GM23338 (cell line): ENCODE measurements at regions not wholly inside any gene's neighbourhood (a gene's known extent, or its start where the extent isn't known, plus 50 kb on each side); places are given as distances from the start of the nearest gene placed in this dataset.

Experiments used
- ATAC-seq: fragments of 200-7000 bp; cut with Tn5 transposase; 3 replicates; pipeline ENCODE4 v1.9.1; 2020
- DNase-seq: peaks from one replicate; pipeline ENCODE4 v3.0.0-alpha.2; 2015; ENCODE audit warnings: low spot score
- H2AFZ ChIP-seq: fragments of 200-600 bp; sonication (generic); 2 replicates; pipeline ENCODE4 v1.8.0; 2016; ENCODE audit warnings: antibody characterized with exemption, mild to moderate bottlenecking, moderate library complexity
- H3F3A ChIP-seq: fragments of 200-600 bp; sonication (generic); replicated peaks from 2 replicates; pipeline ENCODE4 v1.8.0; 2017; ENCODE audit warnings: antibody characterized with exemption, mixed run types, low read depth
- H3K27ac ChIP-seq: fragments of 200-600 bp; sonication (generic); 2 replicates; pipeline ENCODE4 v1.6.1; 2016; ENCODE audit warnings: low read depth
- H3K27me3 ChIP-seq: fragments of 200-600 bp; sonication (generic); 2 replicates; pipeline ENCODE4 v1.8.0; 2016; ENCODE audit warnings: mild to moderate bottlenecking, mixed run types, moderate library complexity; ENCODE audit not compliant: insufficient read depth
- H3K36me3 ChIP-seq: fragments of 200-600 bp; sonication (generic); 2 replicates; pipeline ENCODE4 v1.8.0; 2016; ENCODE audit warnings: mild to moderate bottlenecking; ENCODE audit not compliant: insufficient read depth
- H3K4me1 ChIP-seq: fragments of 200-600 bp; sonication (generic); 2 replicates; pipeline ENCODE4 v1.8.0; 2016; ENCODE audit warnings: mild to moderate bottlenecking, moderate library complexity; ENCODE audit not compliant: insufficient read depth
- H3K4me2 ChIP-seq: fragments of 200-600 bp; sonication (generic); 2 replicates; pipeline ENCODE4 v1.7.1; 2017; ENCODE audit warnings: mixed run types
- H3K4me3 ChIP-seq: fragments of 200-600 bp; sonication (generic); 2 replicates; pipeline ENCODE4 v1.6.1; 2016; ENCODE audit warnings: mixed run types
- H3K79me2 ChIP-seq: fragments of 200-600 bp; sonication (generic); replicated peaks from 2 replicates; pipeline ENCODE4 v1.8.0; 2017; ENCODE audit warnings: mild to moderate bottlenecking; ENCODE audit not compliant: insufficient read depth
- H3K9me2 ChIP-seq: fragments of 200-600 bp; sonication (generic); 2 replicates; pipeline ENCODE4 v1.8.0; 2017; ENCODE audit not compliant: insufficient read depth
- H4K20me1 ChIP-seq: fragments of 200-600 bp; sonication (generic); replicated peaks from 2 replicates; pipeline ENCODE4 v1.8.0; 2017; ENCODE audit warnings: mild to moderate bottlenecking; ENCODE audit not compliant: insufficient read depth
- H3K27ac Mint-ChIP-seq: 2 replicates; pipeline ENCODE4 v1.8.0; 2020; ENCODE audit warnings: inconsistent platforms, mild to moderate bottlenecking, moderate library complexity, mixed read lengths
- H3K27me3 Mint-ChIP-seq: 3 replicates; pipeline ENCODE4 v1.8.0; 2022; ENCODE audit warnings: low read depth, mild to moderate bottlenecking, moderate library complexity, mixed read lengths, inconsistent platforms; ENCODE audit not compliant: insufficient read depth, poor library complexity
- H3K36me3 Mint-ChIP-seq: 3 replicates; pipeline ENCODE4 v1.8.0; 2021; ENCODE audit warnings: low read depth, mild to moderate bottlenecking, inconsistent platforms, moderate library complexity, mixed read lengths
- H3K4me1 Mint-ChIP-seq: 3 replicates; pipeline ENCODE4 v1.8.0; 2020; ENCODE audit warnings: mild to moderate bottlenecking, inconsistent platforms, mixed read lengths
- H3K4me3 Mint-ChIP-seq: 3 replicates; pipeline ENCODE4 v1.8.0; 2021; ENCODE audit warnings: moderate library complexity, mild to moderate bottlenecking, inconsistent platforms, mixed read lengths
- H3K9me3 Mint-ChIP-seq: 3 replicates; pipeline ENCODE4 v1.8.0; 2020; ENCODE audit warnings: moderate library complexity, mild to moderate bottlenecking, inconsistent platforms, mixed read lengths
- CREB1 ChIP-seq: fragments of 250-450 bp; sonication (Bioruptor Pico); IDR thresholded peaks from 2 replicates; pipeline ENCODE4 v1.5.0; 2020; ENCODE audit warnings: low read depth, mild to moderate bottlenecking, moderate library complexity
- EZH2 ChIP-seq: fragments of 200-600 bp; sonication (generic); IDR thresholded peaks from one replicate; pipeline ENCODE4 v1.8.0; 2017; ENCODE audit warnings: antibody characterized with exemption, mild to moderate bottlenecking, low read depth; ENCODE audit not compliant: unreplicated experiment
- EZH2phosphoT487 ChIP-seq: fragments of 200-600 bp; sonication (generic); IDR thresholded peaks from one replicate; pipeline ENCODE4 v1.8.1; 2018; ENCODE audit warnings: antibody characterized with exemption; ENCODE audit not compliant: unreplicated experiment
- JUNB ChIP-seq: IDR thresholded peaks from one replicate; pipeline ENCODE4 v1.6.1; 2016; ENCODE audit warnings: antibody characterized with exemption; ENCODE audit not compliant: unreplicated experiment
- POLR2AphosphoS5 ChIP-seq: IDR thresholded peaks from 2 replicates; pipeline ENCODE4 v1.6.1; 2016; ENCODE audit warnings: antibody characterized with exemption, low read depth
- ZNF114 ChIP-seq: fragments of 250-450 bp; sonication (Bioruptor Pico); IDR thresholded peaks from 2 replicates; pipeline ENCODE4 v1.5.0; 2020; ENCODE audit warnings: mild to moderate bottlenecking, moderate library complexity
- ZNF331 ChIP-seq: fragments of 250-450 bp; sonication (Bioruptor Pico); IDR thresholded peaks from 2 replicates; pipeline ENCODE4 v1.5.0; 2020; ENCODE audit warnings: low read depth, mild to moderate bottlenecking, moderate library complexity
- TF ChIP-seq, protein P1 (sequence below): fragments of 250-450 bp; sonication (Bioruptor Pico); IDR thresholded peaks from 2 replicates; pipeline ENCODE4 v1.5.0; 2020; ENCODE audit warnings: mild to moderate bottlenecking, moderate library complexity
- TF ChIP-seq, protein P2 (sequence below): IDR thresholded peaks from 2 replicates; pipeline ENCODE4 v1.6.1; 2016; ENCODE audit warnings: antibody characterized with exemption

DNA sequence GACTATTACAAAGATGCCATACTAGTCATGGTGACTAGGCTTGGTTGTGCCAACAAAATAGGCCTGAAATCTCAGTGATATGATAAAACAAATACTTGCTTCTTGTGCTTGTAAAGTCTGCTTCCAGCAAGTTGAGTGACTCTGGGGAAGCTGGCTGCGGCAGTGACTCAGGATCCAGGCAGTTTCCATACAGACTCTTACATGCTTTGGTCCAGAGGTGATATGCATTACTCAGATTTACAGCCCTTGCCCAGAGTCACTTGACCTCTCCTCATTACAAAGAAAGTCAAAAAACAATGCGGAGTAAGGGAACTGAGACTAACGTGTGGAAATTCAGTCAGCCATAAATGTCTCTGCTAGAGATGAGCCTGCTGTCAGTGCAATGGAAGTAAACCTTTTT is 387.5 kb downstream of the KCNA4 start (continued):
- TF ChIP-seq JUNB = no peak
- no peak for TF ChIP-seq CREB1 (CRISPR knock-in tag)
- TF ChIP-seq EZH2phosphoT487 = no peak
- TF ChIP-seq ZNF114 = no peak
- no peak for TF ChIP-seq POLR2AphosphoS5
- TF ChIP-seq EZH2 = no peak
- TF ChIP-seq, protein P1, sequence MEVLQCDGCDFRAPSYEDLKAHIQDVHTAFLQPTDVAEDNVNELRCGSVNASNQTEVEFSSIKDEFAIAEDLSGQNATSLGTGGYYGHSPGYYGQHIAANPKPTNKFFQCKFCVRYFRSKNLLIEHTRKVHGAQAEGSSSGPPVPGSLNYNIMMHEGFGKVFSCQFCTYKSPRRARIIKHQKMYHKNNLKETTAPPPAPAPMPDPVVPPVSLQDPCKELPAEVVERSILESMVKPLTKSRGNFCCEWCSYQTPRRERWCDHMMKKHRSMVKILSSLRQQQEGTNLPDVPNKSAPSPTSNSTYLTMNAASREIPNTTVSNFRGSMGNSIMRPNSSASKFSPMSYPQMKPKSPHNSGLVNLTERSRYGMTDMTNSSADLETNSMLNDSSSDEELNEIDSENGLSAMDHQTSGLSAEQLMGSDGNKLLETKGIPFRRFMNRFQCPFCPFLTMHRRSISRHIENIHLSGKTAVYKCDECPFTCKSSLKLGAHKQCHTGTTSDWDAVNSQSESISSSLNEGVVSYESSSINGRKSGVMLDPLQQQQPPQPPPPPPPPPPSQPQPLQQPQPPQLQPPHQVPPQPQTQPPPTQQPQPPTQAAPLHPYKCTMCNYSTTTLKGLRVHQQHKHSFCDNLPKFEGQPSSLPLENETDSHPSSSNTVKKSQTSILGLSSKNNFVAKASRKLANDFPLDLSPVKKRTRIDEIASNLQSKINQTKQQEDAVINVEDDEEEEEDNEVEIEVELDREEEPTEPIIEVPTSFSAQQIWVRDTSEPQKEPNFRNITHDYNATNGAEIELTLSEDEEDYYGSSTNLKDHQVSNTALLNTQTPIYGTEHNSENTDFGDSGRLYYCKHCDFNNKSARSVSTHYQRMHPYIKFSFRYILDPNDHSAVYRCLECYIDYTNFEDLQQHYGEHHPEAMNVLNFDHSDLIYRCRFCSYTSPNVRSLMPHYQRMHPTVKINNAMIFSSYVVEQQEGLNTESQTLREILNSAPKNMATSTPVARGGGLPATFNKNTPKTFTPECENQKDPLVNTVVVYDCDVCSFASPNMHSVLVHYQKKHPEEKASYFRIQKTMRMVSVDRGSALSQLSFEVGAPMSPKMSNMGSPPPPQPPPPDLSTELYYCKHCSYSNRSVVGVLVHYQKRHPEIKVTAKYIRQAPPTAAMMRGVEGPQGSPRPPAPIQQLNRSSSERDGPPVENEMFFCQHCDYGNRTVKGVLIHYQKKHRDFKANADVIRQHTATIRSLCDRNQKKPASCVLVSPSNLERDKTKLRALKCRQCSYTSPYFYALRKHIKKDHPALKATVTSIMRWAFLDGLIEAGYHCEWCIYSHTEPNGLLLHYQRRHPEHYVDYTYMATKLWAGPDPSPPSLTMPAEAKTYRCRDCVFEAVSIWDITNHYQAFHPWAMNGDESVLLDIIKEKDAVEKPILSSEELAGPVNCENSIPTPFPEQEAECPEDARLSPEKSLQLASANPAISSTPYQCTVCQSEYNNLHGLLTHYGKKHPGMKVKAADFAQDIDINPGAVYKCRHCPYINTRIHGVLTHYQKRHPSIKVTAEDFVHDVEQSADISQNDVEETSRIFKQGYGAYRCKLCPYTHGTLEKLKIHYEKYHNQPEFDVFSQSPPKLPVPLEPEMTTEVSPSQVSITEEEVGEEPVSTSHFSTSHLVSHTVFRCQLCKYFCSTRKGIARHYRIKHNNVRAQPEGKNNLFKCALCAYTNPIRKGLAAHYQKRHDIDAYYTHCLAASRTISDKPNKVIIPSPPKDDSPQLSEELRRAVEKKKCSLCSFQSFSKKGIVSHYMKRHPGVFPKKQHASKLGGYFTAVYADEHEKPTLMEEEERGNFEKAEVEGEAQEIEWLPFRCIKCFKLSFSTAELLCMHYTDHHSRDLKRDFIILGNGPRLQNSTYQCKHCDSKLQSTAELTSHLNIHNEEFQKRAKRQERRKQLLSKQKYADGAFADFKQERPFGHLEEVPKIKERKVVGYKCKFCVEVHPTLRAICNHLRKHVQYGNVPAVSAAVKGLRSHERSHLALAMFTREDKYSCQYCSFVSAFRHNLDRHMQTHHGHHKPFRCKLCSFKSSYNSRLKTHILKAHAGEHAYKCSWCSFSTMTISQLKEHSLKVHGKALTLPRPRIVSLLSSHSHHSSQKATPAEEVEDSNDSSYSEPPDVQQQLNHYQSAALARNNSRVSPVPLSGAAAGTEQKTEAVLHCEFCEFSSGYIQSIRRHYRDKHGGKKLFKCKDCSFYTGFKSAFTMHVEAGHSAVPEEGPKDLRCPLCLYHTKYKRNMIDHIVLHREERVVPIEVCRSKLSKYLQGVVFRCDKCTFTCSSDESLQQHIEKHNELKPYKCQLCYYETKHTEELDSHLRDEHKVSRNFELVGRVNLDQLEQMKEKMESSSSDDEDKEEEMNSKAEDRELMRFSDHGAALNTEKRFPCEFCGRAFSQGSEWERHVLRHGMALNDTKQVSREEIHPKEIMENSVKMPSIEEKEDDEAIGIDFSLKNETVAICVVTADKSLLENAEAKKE (CRISPR knock-in tag) = no peak
- TF ChIP-seq ZNF331 (CRISPR knock-in tag) = no peak

DNA sequence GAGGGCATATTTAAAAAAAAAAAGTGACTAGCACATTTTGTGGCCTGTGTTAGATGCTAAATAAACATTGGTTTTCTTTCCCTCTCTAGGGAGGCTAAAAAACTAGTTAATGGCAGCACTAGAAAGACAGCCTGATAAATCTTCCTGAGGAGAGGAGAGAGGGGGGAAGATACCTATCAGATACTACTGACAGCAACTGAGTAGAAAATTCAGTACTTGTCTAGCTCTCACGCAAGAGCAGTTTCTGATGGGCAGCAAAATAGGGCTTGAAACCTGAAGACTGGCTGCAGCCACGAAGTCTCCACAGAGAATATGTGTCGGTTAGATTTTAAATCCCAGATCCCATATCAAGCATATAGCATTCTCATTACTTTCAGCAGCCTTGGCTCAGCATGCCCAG is 388.2 kb downstream of the KCNA4 start:
- no peak overlapping the region for H3K27ac ChIP-seq
- no peak overlapping the region; the same call in 1 of the 2 replicates for H3K27ac Mint-ChIP-seq
- no peak for ATAC-seq
- H4K20me1 ChIP-seq = no peaks in the 10 kb centered on the region
- 0 out of 2 replicates have a peak, but pooled peaks cover 12% of the 10 kb centered on the region for H3K9me2 ChIP-seq
- peaks cover 3% of the 10 kb centered on the region for H3K27me3 Mint-ChIP-seq
- H3K4me3 Mint-ChIP-seq = no peak overlapping the region
- TF ChIP-seq POLR2AphosphoS5 (no peak), JUNB (no peak), EZH2phosphoT487 (no peak)
- TF ChIP-seq, protein P2, sequence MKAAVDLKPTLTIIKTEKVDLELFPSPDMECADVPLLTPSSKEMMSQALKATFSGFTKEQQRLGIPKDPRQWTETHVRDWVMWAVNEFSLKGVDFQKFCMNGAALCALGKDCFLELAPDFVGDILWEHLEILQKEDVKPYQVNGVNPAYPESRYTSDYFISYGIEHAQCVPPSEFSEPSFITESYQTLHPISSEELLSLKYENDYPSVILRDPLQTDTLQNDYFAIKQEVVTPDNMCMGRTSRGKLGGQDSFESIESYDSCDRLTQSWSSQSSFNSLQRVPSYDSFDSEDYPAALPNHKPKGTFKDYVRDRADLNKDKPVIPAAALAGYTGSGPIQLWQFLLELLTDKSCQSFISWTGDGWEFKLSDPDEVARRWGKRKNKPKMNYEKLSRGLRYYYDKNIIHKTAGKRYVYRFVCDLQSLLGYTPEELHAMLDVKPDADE = no peak
- H3K79me2 ChIP-seq = no peaks in the 10 kb centered on the region
- no peaks in the 10 kb centered on the region for H3K36me3 ChIP-seq
- H3K27me3 ChIP-seq = no peaks in the 10 kb centered on the region
- H3K4me3 ChIP-seq = no peak overlapping the region
- peaks cover 23% of the 10 kb centered on the region for H3K4me1 Mint-ChIP-seq
- H3K4me2 ChIP-seq = no peak overlapping the region
- no peaks in the 10 kb centered on the region for H3F3A ChIP-seq
- peaks cover 3% of the 10 kb centered on the region; the same call in 1 of the 3 replicates for H3K36me3 Mint-ChIP-seq
- H3K9me3 Mint-ChIP-seq = no peaks in the 10 kb centered on the region
- DNase-seq = no peak
- no peak overlapping the region for H2AFZ ChIP-seq
- peaks cover 11% of the 10 kb centered on the region; the same call in 1 of the 2 replicates for H3K4me1 ChIP-seq
